ENCODE measurements at regions not wholly inside any gene's neighbourhood (a gene's known extent, or its start where the extent isn't known, plus 50 kb on each side); places are given as distances from the start of the nearest gene placed in this dataset.

DNA sequence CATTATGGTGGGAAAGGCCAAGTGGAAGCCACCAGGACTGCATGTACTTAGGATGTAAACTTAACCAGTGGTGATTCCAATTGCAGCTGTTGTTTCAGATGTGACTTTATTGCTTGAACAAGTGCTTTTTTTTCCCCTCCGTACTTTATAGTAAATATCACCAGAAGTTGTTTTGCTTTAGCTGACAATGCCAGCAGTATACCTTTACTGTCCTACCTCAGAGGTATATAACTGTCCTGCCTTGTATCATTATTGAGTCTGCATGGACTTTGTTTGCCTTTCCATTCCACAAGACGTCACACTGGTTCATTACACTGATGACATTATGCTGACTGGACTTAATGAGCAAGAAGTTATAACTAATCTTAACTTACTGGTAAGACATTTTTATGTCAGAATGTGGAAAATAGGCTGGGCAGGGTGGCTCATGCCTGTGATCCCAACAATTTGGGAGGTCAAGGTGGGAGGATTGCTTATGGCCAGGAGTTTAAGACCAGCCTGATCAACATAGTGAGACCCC, 77.1 kb upstream of the RAB18 start:
- in situ Hi-C loops (cut with HindIII; ENCODE audit: low pct_unique_long_range_greater_than_20kb, low sequenced_read_pairs), result no loop called here
- DNase-seq (ENCODE audit: low read depth in 1 of 2, low spot score in 1 of 2), result no peak
- TF ChIP-seq JUND (IDR thresholded peaks at IDR 0.05; ENCODE audit: low read depth), result no peak

- in situ Hi-C loops (cut with HindIII; ENCODE audit: low pct_unique_long_range_greater_than_20kb, low sequenced_read_pairs), result no loop called here
- DNase-seq (ENCODE audit: low read depth in 1 of 2, low spot score in 1 of 2), result no peak
- no peak for TF ChIP-seq JUND (IDR thresholded peaks at IDR 0.05; ENCODE audit: low read depth)
Observed at GRCh38 chr10:27413831-27414348, 90.2 kb upstream of the RAB18 start.

GRCh38 chr10:27413387-27413786, 90.7 kb upstream of the RAB18 start:
- DNase-seq (ENCODE audit: low read depth in 1 of 2, low spot score in 1 of 2), result no peak
- in situ Hi-C loops (cut with HindIII; ENCODE audit: low pct_unique_long_range_greater_than_20kb, low sequenced_read_pairs), result no loop called here
- no peak for TF ChIP-seq JUND (IDR thresholded peaks at IDR 0.05; ENCODE audit: low read depth)

GRCh38 chr10:27410153-27410552, 94.0 kb upstream of the RAB18 start:
- no peak for TF ChIP-seq JUND (IDR thresholded peaks at IDR 0.05; ENCODE audit: low read depth)
- no peak for DNase-seq (ENCODE audit: low read depth in 1 of 2, low spot score in 1 of 2)
- in situ Hi-C loops (cut with HindIII; ENCODE audit: low pct_unique_long_range_greater_than_20kb, low sequenced_read_pairs), result no loop called here

- DNase-seq (ENCODE audit: low read depth in 1 of 2, low spot score in 1 of 2), result no peak
- in situ Hi-C loops (cut with HindIII; ENCODE audit: low pct_unique_long_range_greater_than_20kb, low sequenced_read_pairs), result no loop called here
- TF ChIP-seq JUND (IDR thresholded peaks at IDR 0.05; ENCODE audit: low read depth), result no peak
Observed at GRCh38 chr10:27407271-27407670, 96.8 kb upstream of the RAB18 start.

DNA sequence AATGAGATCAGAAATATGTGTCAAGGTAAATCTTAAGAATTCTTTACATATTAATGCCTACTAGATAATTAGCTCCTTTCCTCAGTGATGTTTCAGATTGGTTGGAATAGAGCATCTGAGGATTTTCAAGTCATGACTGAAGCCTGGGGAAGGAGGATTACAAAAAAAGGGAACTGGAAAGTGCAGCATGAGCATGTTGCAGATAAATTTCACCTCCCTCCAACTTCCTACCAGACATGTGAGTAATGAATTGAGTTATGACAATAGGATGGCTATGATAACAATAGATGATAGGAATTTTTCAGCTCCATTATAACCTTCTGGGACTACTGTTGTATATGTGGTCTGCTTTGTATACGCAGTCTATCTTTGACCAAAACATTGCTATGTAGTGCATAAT, 104.2 kb upstream of the RAB18 start:
- no peak for TF ChIP-seq JUND (IDR thresholded peaks at IDR 0.05; ENCODE audit: low read depth)
- in situ Hi-C loops (cut with HindIII; ENCODE audit: low pct_unique_long_range_greater_than_20kb, low sequenced_read_pairs), result no loop called here
- no peak for DNase-seq (ENCODE audit: low read depth in 1 of 2, low spot score in 1 of 2)

GRCh38 chr10:27393961-27394360, 110.1 kb upstream of the RAB18 start:
- TF ChIP-seq JUND (IDR thresholded peaks at IDR 0.05; ENCODE audit: low read depth), result no peak
- in situ Hi-C loops (cut with HindIII; ENCODE audit: low pct_unique_long_range_greater_than_20kb, low sequenced_read_pairs), result no loop called here

GRCh38 chr10:27392606-27393005, 111.5 kb upstream of the RAB18 start:
- in situ Hi-C loops (cut with HindIII; ENCODE audit: low pct_unique_long_range_greater_than_20kb, low sequenced_read_pairs), result no loop called here
- DNase-seq (ENCODE audit: low read depth in 1 of 2, low spot score in 1 of 2), result no peak

More at GRCh38 chr10:27393961-27394360, 110.1 kb upstream of the RAB18 start:
- no peak for DNase-seq (ENCODE audit: low read depth in 1 of 2, low spot score in 1 of 2)

GRCh38 chr10:27391916-27392315, 112.2 kb upstream of the RAB18 start:
- in situ Hi-C loops (cut with HindIII; ENCODE audit: low pct_unique_long_range_greater_than_20kb, low sequenced_read_pairs), result no loop called here
- no peak for DNase-seq (ENCODE audit: low read depth in 1 of 2, low spot score in 1 of 2)
- no peak for TF ChIP-seq JUND (IDR thresholded peaks at IDR 0.05; ENCODE audit: low read depth)

More at GRCh38 chr10:27392606-27393005, 111.5 kb upstream of the RAB18 start:
- no peak for TF ChIP-seq JUND (IDR thresholded peaks at IDR 0.05; ENCODE audit: low read depth)

- TF ChIP-seq JUND (IDR thresholded peaks at IDR 0.05; ENCODE audit: low read depth), result no peak
- DNase-seq (ENCODE audit: low read depth in 1 of 2, low spot score in 1 of 2), result no peak
- in situ Hi-C loops (cut with HindIII; ENCODE audit: low pct_unique_long_range_greater_than_20kb, low sequenced_read_pairs), result no loop called here
Observed at GRCh38 chr10:27391325-27391724, 112.8 kb upstream of the RAB18 start.

- in situ Hi-C loops (cut with HindIII; ENCODE audit: low pct_unique_long_range_greater_than_20kb, low sequenced_read_pairs), result no loop called here
- DNase-seq (ENCODE audit: low read depth in 1 of 2, low spot score in 1 of 2), result no peak
Observed at GRCh38 chr10:27390681-27391080, 113.4 kb upstream of the RAB18 start.

GRCh38 chr10:27388761-27389399, 115.2 kb upstream of the RAB18 start:
- in situ Hi-C loops (cut with HindIII; ENCODE audit: low pct_unique_long_range_greater_than_20kb, low sequenced_read_pairs), result no loop called here
- no peak for TF ChIP-seq JUND (IDR thresholded peaks at IDR 0.05; ENCODE audit: low read depth)
- DNase-seq (ENCODE audit: low read depth in 1 of 2, low spot score in 1 of 2), result no peak

More at GRCh38 chr10:27390681-27391080, 113.4 kb upstream of the RAB18 start:
- TF ChIP-seq JUND (IDR thresholded peaks at IDR 0.05; ENCODE audit: low read depth), result no peak

GRCh38 chr10:27383595-27384542, 120.2 kb upstream of the RAB18 start:
- DNase-seq (ENCODE audit: low read depth in 1 of 2, low spot score in 1 of 2), result peak in 1 of 2 experiments; percentile 36
- no peak for TF ChIP-seq JUND (IDR thresholded peaks at IDR 0.05; ENCODE audit: low read depth)
- in situ Hi-C loops (cut with HindIII; ENCODE audit: low pct_unique_long_range_greater_than_20kb, low sequenced_read_pairs), result no loop called here
